Erythroblast (primary cell): ENCODE measurements at regions not wholly inside any gene's neighbourhood (a gene's known extent, or its start where the extent isn't known, plus 50 kb on each side); places are given as distances from the start of the nearest gene placed in this dataset.

Experiments
- GATA1 ChIP-seq: IDR thresholded peaks from 2 replicates; pipeline ENCODE4 v1.6.1; 2011; ENCODE audit warnings: low read depth, mild to moderate bottlenecking, control low read depth, low read length, moderate library complexity
- POLR2A ChIP-seq: IDR thresholded peaks from 2 replicates; pipeline ENCODE4 v1.6.1; 2011; ENCODE audit warnings: mild to moderate bottlenecking, low read length

GRCh38 chr6:120857422-120857821, 476.9 kb downstream of the TBC1D32 start:
- TF ChIP-seq POLR2A: no peak
- no peak for TF ChIP-seq GATA1
